ENCODE measurements at regions not wholly inside any gene's neighbourhood (a gene's known extent, or its start where the extent isn't known, plus 50 kb on each side); places are given as distances from the start of the nearest gene placed in this dataset.
"Not testable (repeated sequence)": the region's sequence is repeated elsewhere in the genome, so short reads cannot be mapped to it uniquely, and the experiment has no call there.

DNA sequence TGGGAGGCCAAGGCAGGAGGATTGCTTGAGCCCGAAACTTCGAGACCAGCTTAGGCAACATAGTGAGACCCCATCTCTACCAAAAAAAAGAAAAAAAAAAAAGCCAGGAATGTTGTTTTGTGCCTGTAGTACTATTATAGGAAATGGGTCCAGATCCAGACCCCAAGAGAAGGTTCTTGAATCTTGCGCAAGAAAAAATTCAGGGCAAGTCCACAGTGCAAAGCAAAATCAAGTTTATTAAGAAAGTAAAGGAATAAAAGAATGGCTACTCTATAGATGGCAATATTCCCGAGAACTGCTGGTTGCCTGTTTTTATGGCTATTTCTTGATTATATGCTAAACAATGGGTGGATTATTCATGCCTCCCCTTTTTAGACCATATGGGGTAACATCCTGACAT, 51.2 kb upstream of the RDX start:
- Histone ChIP-seq H3K27me3 (no peaks in the 10 kb centered on the region), H3K27ac (no peak overlapping the region), H3K9me3 (no peaks in the 10 kb centered on the region), H3K36me3 (no peaks in the 10 kb centered on the region), H3K4me1 (peaks cover 7% of the 10 kb centered on the region), H3K4me3 (no peak overlapping the region)
- WGBS = over 99% methylated on average over 4 of the region's 4 CpGs
- DNase-seq (ENCODE audit: low spot score in 2 of 2) = no peak
- TF ChIP-seq EP300 (IDR thresholded peaks at IDR 0.05) = no peak
- no peak for TF ChIP-seq POLR2A (IDR thresholded peaks at IDR 0.05)
- no peak for TF ChIP-seq POLR2AphosphoS5 (IDR thresholded peaks at IDR 0.05)
- TF ChIP-seq, protein P1, sequence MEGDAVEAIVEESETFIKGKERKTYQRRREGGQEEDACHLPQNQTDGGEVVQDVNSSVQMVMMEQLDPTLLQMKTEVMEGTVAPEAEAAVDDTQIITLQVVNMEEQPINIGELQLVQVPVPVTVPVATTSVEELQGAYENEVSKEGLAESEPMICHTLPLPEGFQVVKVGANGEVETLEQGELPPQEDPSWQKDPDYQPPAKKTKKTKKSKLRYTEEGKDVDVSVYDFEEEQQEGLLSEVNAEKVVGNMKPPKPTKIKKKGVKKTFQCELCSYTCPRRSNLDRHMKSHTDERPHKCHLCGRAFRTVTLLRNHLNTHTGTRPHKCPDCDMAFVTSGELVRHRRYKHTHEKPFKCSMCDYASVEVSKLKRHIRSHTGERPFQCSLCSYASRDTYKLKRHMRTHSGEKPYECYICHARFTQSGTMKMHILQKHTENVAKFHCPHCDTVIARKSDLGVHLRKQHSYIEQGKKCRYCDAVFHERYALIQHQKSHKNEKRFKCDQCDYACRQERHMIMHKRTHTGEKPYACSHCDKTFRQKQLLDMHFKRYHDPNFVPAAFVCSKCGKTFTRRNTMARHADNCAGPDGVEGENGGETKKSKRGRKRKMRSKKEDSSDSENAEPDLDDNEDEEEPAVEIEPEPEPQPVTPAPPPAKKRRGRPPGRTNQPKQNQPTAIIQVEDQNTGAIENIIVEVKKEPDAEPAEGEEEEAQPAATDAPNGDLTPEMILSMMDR (IDR thresholded peaks at IDR 0.05) = no peak

DNA sequence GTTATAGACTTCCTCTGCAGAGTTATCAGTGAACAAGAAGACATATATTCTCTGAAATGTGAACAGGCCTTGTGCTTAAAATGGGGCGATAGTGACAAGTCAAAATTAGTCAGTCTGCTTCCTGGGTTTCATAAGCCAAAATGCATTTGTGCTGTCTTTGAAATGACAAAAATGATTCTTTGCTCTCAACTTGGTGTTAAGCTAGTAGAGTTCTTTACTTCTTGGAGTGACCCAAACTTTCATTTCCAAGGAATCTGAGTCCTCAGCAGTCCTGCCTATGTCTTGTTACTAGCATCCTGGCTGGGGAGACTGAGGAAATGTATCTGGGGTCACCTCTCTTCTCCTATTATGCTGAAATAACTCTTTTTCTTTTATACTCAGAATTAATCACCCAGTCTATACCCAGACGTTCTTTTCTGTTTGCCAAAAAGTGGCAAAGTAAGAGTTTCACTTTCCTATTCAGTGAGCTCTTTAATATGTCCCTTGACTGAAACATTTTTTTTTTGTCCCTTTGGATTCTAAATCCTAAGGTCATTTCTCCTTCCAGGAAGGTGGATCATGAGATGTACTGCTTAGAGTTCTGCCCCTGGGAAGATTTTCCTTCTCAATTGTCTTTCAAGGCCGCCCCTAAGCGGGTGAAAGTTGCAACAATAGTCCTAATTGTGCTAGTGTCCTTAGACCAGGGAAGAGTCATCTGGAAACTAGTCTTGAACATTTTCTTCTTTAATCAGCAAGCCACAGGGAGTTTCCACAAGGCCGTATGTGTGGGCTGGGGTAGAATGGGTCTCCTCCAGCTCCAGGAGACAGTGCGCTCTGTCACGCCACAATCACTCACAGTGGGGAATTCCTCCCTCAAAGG, 53.0 kb upstream of the RDX start:
- no peak overlapping the region for H3K4me3 ChIP-seq
- H3K27ac ChIP-seq = no peak overlapping the region
- no peaks in the 10 kb centered on the region for H3K27me3 ChIP-seq
- no peaks in the 10 kb centered on the region for H3K9me3 ChIP-seq
- DNase-seq (ENCODE audit: low spot score in 2 of 2) = no peak
- peaks cover 7% of the 10 kb centered on the region for H3K4me1 ChIP-seq
- H3K36me3 ChIP-seq = no peaks in the 10 kb centered on the region
- TF ChIP-seq, protein P1 (IDR thresholded peaks at IDR 0.05) = no peak
- TF ChIP-seq EP300 (IDR thresholded peaks at IDR 0.05) (no peak), POLR2AphosphoS5 (IDR thresholded peaks at IDR 0.05) (no peak), POLR2A (IDR thresholded peaks at IDR 0.05) (no peak)
- WGBS = 61% methylated on average over 7 of the region's 7 CpGs

DNA sequence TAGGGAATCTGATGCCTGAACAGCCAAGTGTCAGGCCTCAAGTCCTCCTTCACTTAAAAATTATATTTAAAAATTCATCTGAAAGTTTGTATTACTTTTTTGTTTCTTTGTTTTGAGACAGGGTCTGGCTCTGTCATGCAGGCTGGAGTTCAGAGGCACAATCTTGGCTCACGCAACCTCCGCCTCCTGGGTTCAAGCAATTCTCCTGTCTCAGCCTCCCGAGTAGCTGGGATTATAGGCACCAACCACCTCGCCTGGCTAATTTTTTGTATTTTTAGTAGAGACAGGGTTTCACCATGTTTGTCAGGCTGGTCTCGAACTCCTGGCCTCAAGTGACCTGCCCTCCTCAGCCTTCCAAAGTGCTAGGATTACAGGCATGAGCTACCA, 53.6 kb upstream of the RDX start:
- H3K4me1 ChIP-seq; H3K27me3 ChIP-seq; H3K9me3 ChIP-seq; H3K4me3 ChIP-seq; H3K27ac ChIP-seq; H3K36me3 ChIP-seq; DNase-seq (ENCODE audit: low spot score in 2 of 2): not testable (repeated sequence)
- WGBS = 88% methylated on average over 5 of the region's 5 CpGs

DNA sequence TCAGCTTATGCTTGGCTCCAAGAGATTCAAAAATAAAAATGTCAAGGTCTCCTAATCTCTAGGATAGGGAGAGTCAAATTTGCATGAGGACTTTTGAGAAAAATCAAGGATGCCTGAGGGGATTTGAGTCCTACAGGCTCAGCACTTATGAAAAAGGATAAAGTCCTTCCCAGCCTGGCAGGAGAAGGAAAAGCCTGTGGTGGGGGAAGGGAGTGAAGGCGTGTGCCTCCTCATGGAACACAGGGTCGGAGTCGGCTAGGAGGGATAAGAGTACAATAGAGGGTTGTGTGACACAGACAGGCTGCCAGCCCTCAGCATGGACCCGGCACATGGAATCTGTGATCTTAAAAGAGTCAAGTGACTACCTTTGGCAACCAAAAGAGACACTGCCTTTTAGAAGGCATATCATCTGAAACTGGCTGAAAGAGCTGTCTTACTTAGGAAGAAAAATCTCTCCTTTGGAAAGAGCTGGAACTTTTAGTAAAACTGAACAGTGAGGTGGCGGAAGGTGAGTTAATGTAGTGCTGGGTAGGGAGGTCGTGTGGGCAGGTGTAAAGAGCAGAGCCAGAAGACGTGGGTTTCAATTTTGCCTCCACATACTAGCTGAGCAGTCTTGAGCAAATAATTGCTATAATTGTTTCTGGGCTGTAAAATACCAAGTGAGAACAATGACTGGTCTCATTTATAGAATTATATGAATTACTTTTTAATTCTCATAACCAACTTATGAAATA, 58.8 kb upstream of the RDX start:
- Histone ChIP-seq H3K4me1 (peaks cover 10% of the 10 kb centered on the region), H3K4me3 (no peak overlapping the region), H3K36me3 (no peaks in the 10 kb centered on the region), H3K27ac (no peak overlapping the region), H3K9me3 (no peaks in the 10 kb centered on the region), H3K27me3 (no peaks in the 10 kb centered on the region)
- TF ChIP-seq EP300 (IDR thresholded peaks at IDR 0.05) (no peak), POLR2AphosphoS5 (IDR thresholded peaks at IDR 0.05) (no peak), POLR2A (IDR thresholded peaks at IDR 0.05) (no peak)
- TF ChIP-seq, protein P1 (IDR thresholded peaks at IDR 0.05) = no peak
- DNase-seq (ENCODE audit: low spot score in 2 of 2) = no peak
- WGBS = 55% methylated on average over 7 of the region's 7 CpGs

DNA sequence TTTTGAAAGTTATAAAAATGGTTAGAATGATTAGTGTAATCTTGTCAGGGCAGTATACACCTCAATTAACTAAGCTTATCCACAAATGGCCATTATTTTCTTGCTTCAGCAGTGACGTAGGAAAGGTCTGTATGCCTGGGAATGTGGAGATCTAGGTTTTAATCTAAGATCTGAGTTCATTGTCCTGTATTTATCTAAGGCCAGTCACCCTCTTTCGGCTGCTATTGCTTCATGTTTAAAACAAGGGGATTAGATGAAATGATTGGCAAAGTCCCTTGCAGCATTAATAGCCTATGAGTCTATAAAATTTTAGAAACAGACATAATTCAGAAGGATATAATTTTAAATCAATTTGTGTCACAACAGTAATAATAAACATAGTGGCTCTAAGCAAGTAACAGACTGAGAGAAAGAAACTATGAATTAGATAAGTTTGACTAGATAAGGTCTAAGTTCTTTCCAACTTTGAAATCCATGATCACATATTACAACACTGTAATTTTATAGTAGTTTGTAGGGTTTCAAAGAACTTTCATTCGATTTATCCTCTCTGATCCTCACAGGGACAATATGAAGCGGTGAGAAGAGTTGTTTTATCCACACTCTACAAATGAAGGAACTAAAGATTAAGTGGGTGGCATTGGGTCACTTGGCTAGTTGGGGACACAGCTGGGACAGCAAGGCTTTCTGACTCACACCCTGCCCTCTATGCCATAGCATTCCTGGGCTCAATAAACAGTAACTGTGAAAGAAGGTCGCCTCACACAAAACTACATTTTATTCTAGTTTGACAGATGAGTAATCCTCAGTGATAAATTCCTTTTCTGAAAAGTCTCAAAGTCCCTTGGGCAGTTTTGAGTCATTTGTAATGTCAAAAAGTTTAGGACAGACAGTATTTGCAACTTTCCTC, 60.6 kb upstream of the RDX start:
- DNase-seq (ENCODE audit: low spot score in 2 of 2) = no peak
- no peak overlapping the region for H3K4me3 ChIP-seq
- TF ChIP-seq EP300 (IDR thresholded peaks at IDR 0.05) (no peak), POLR2A (IDR thresholded peaks at IDR 0.05) (no peak), POLR2AphosphoS5 (IDR thresholded peaks at IDR 0.05) (no peak)
- TF ChIP-seq, protein P1 (IDR thresholded peaks at IDR 0.05) = no peak
- 59% methylated on average over 5 of the region's 5 CpGs for WGBS
- H3K9me3 ChIP-seq = no peaks in the 10 kb centered on the region
- no peaks in the 10 kb centered on the region for H3K36me3 ChIP-seq
- no peaks in the 10 kb centered on the region for H3K27me3 ChIP-seq
- H3K27ac ChIP-seq = no peak overlapping the region
- peaks cover 10% of the 10 kb centered on the region for H3K4me1 ChIP-seq
